OCI-LY1 (cell line): ENCODE measurements at regions not wholly inside any gene's neighbourhood (a gene's known extent, or its start where the extent isn't known, plus 50 kb on each side); places are given as distances from the start of the nearest gene placed in this dataset.

Experiments
- EZH2 ChIP-seq: fragments of 200-600 bp; sonication (generic), shearing (Covaris generic); IDR thresholded peaks from 2 replicates; pipeline ENCODE4 v1.8.0; 2017; ENCODE audit warnings: borderline replicate concordance, mixed run types, mild to moderate bottlenecking, antibody characterized with exemption, low read length, moderate library complexity, mixed read lengths
- TF ChIP-seq, protein P1 (sequence below): fragments of 200-600 bp; sonication (generic), shearing (Covaris generic); IDR thresholded peaks from 2 replicates; pipeline ENCODE4 v1.5.1; 2017; ENCODE audit warnings: mild to moderate bottlenecking, antibody characterized with exemption, low read length, moderate library complexity, mixed read lengths

- TF ChIP-seq, protein P1, sequence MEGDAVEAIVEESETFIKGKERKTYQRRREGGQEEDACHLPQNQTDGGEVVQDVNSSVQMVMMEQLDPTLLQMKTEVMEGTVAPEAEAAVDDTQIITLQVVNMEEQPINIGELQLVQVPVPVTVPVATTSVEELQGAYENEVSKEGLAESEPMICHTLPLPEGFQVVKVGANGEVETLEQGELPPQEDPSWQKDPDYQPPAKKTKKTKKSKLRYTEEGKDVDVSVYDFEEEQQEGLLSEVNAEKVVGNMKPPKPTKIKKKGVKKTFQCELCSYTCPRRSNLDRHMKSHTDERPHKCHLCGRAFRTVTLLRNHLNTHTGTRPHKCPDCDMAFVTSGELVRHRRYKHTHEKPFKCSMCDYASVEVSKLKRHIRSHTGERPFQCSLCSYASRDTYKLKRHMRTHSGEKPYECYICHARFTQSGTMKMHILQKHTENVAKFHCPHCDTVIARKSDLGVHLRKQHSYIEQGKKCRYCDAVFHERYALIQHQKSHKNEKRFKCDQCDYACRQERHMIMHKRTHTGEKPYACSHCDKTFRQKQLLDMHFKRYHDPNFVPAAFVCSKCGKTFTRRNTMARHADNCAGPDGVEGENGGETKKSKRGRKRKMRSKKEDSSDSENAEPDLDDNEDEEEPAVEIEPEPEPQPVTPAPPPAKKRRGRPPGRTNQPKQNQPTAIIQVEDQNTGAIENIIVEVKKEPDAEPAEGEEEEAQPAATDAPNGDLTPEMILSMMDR: no peak
- no peak for TF ChIP-seq EZH2
Measured at GRCh38 chr4:188657365-188657764, 518.1 kb downstream of the TRIML1 start.
